UCSD-AML1 (cell line): ENCODE measurements at regions not wholly inside any gene's neighbourhood (a gene's known extent, or its start where the extent isn't known, plus 50 kb on each side); places are given as distances from the start of the nearest gene placed in this dataset.
A peak's percentile ranks its signal among the peaks of the same experiment; 100 is the strongest.
"Not testable (repeated sequence)": the region's sequence is repeated elsewhere in the genome, so short reads cannot be mapped to it uniquely, and the experiment has no call there.

Experiments used
- DNase-seq: peaks from one replicate; lab custom pipeline; 2025; ENCODE audit not compliant: unreplicated experiment; lab: John Stamatoyannopoulos, UW

- no peak for DNase-seq
Observed at GRCh38 chr10:129043691-129044090, 423.4 kb upstream of the MGMT start.

DNA sequence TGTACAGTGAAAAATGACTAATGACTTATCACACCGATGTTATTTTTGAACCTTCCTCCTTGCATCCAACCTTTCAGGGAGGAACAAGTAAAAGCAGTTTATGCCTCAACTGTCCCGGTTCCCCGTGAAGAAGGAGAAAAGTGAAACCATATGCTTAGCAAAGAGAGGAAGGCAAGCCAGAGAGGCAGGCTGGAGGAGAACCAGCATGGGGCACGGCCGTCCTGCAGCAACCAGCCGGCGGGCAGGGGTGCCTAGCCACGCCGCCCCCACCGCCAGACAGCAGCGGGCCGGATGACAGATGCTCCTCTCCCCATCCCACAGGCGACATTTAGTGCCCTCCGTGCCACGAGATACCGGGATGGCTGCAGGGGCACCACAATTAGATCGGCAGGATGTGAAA lies 421.4 kb upstream of the MGMT start:
- DNase-seq: no peak

- no peak for DNase-seq
Observed at GRCh38 chr10:129046065-129046681, 420.9 kb upstream of the MGMT start.

DNA sequence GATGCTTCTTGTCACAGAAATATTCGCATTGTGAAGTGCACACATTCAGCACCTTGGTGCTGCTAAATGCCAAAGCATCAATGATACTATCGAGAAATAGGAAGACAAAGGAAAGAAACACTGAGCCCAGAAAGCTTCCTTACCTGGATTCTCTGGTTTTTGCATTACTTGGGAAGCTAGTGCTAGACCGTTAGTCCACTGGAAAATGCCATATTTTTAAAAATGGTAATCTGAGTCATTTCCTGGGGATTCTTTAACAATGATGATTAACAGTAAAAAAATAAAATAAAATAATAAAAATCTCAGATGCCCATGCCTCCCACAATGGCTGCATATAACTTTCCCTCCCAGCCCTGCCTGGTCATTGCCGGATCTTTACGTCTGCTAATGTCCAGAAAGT lies 420.1 kb upstream of the MGMT start:
- no peak for DNase-seq

GRCh38 chr10:129047600-129047999 lies 419.4 kb upstream of the MGMT start:
- no peak for DNase-seq

GRCh38 chr10:129048513-129048912 lies 418.5 kb upstream of the MGMT start:
- DNase-seq: no peak

- DNase-seq: no peak
Observed at GRCh38 chr10:129049501-129049900, 417.5 kb upstream of the MGMT start.

DNA sequence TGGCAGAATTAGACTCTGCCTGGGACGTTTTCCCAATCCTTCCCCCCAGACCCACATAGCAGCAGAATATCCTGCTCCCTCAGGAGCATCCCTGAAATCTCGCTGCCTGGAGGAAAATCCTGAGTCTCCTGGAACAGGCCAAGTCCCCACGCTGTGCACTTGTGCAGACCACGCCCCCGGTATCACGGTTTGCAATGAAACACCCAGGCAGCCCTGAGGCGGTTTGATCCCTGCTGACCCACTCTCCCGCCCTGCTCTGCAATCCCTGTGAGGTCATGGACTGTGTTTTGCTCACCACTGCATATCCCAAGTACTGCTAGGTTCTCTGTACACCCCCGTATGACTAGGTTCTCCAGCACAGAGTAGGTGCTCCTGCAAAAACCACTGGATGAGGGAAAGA lies 411.8 kb upstream of the MGMT start:
- no peak for DNase-seq

GRCh38 chr10:129055986-129056385 lies 411.1 kb upstream of the MGMT start:
- no peak for DNase-seq

GRCh38 chr10:129056734-129057689 lies 410.0 kb upstream of the MGMT start:
- no peak for DNase-seq

- DNase-seq: peak; percentile 44
Observed at GRCh38 chr10:129057856-129058663, 409.0 kb upstream of the MGMT start.

GRCh38 chr10:129058664-129059155 lies 408.3 kb upstream of the MGMT start:
- no peak for DNase-seq

- DNase-seq: no peak
Observed at GRCh38 chr10:129059977-129060376, 407.1 kb upstream of the MGMT start.

DNA sequence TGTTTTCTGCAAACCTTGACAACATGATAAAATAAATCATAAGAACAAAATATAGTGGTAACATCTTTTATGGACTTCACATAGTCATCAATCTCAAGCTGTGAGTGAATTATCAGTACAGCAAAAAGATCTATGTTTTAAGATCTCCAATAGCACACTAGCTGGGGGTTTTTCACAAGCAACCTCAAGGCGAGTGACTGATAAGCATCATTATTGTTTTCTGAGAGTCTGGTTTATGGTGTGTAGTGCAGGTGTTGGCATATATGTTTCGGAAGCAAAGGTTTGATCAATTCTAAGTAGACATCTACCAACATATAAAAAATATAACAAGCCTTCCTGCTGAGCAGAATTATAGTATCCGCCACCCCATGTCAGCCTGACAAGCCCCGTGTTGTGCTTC lies 403.8 kb upstream of the MGMT start:
- DNase-seq: no peak

GRCh38 chr10:129063877-129064276 lies 403.2 kb upstream of the MGMT start:
- DNase-seq: no peak

- DNase-seq: not testable (repeated sequence)
Observed at GRCh38 chr10:129066529-129066928, 400.5 kb upstream of the MGMT start.

DNA sequence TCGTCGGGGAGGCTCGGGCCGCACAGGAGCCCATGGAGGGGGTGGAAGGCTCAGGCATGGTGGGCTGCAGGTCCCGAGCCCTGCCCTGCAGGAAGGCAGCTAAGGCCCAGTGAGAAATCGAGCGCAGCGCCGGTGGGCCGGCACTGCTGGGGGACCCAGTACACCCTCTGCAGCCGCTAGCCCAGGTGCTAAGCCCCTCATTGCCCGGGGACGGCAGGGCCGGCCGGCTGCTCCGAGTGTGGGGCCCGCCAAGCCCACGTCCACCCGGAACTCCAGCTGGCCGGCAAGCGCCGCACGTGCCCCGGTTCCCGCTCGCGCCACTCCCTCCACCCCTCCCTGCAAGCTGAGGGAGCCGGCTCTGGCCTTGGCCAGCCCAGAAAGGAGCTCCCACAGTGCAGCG lies 395.6 kb upstream of the MGMT start:
- DNase-seq: not testable (repeated sequence)

DNA sequence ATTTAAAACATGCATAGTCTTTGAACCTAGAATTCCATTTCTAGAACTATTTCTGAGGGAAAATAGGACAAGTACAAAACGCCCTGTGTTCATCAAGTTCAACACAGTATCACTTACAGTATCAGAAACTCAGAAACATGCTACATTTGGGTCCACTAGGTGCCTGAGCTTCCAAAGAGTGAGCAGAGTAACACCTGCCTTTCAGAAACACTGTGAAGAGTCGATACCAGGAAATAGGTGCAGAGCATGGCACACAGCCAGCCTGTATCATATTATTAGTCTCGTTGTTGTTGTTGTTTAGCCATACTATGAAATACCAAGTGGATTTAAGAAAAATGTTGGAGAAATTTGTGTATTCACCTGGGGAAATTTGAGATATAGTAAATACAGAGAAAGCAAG lies 392.1 kb upstream of the MGMT start:
- no peak for DNase-seq

DNA sequence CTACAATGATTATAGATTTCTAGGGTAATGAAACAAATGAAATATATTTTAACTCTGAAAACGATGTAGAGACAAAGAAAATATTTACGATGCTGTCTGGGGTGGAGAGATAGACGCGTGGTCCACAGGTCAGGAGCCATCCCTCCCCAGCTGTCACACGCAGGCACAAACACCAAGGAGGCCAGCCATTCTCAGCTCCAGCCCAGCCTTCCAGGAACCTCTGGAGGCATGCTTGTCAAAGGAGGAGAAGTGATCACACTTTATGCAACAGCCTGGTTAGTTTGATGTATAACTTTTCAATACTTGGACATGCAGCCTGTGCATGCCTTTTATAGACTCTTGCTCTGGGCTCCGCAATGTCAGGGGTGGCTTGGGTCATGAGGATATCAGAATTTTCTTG lies 391.5 kb upstream of the MGMT start:
- no peak for DNase-seq

DNA sequence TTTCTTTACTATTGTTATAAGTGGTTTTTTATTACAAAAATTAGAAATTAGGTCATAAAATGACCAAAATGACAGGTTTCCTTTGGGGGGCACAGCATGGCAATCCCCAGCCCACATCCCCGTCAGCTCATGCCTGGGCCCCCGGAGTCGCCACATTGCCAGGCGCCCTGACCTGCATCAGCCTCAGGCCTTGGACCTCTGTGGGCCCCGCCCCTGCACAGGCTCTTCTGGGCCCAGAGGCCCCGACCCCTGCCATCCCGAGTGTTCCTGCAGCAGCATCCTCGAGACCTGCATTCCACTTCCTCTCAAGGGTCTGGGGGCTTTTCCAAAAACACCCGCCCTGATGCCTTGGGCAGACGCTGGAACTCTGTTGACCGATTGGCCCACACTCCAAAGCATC lies 391.1 kb upstream of the MGMT start:
- no peak for DNase-seq

DNA sequence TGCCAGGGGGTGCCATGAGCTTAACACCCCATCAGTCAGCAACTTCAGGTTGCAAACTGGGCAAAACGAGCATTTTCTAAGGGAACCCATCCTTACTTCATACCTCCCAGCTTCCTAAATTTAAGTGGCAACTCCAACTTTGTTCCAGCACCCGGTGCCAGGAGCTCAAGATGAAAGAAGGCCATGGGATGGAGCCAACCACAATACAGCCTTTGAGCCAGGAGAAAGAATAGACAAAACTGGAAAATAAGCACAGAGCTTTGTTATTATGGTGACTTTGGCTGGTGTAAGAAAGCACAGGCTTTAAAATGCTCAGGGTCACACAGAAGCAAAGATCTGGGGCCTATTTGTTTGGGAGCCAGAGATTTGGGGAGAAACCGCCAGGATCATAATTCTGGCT lies 388.7 kb upstream of the MGMT start:
- no peak for DNase-seq
